GM18507 (cell line): ENCODE measurements at regions not wholly inside any gene's neighbourhood (a gene's known extent, or its start where the extent isn't known, plus 50 kb on each side); places are given as distances from the start of the nearest gene placed in this dataset.

Source experiments
- DNase-seq: peaks from one replicate; pipeline ENCODE4 v3.0.0; 2011; ENCODE audit warnings: low read depth; ENCODE audit not compliant: insufficient read length; ENCODE audit errors: extremely low spot score
- FAIRE-seq: peaks from 2 replicates; lab custom pipeline; 2011; peaks lifted over from hg19 to GRCh38; lab: Jason Lieb, UNC

GRCh38 chr9:95609426-95609825, 92.7 kb upstream of the PTCH1 start:
- no peak for FAIRE-seq
- no peak for DNase-seq

DNA sequence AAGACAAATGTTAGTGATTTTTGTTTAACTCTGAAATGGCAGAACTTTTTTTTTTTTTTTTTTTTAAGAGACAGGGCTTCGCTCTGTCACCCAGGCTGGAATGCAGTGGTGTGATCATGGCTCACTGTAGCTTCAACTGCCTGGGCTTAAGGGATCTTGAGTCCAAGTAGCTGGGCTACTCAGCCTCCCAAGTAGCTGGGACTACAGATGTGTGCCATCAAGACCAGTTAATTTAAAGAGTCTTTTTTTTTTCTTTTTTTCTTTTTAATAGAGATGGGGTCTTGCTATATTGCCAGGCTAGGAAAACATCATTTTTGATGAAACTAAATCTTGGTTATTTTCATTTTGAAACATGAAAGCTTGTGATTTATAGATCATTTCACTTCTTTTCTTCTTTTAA, 91.6 kb upstream of the PTCH1 start:
- DNase-seq (no peak), FAIRE-seq (no peak)

DNA sequence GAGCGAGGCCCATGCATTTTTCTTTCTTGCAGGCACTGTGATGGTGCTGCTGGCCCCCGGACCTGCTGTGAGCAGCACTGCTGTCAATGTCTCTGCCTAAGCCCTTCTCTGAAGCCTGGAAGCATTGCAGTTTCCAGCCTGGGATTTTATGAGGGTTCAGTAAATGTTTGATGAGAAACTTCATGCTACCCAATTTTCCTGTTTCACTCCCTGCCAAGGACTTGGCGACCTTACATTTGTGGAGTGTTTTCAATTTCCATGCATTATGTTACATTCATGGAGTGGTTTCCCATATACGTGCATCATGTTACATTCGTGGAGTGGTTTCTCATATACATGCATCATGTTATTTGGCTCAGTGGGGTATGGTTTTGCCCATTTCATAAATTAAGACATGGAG, 90.7 kb upstream of the PTCH1 start:
- DNase-seq: no peak
- no peak for FAIRE-seq

GRCh38 chr9:95606489-95607350, 89.9 kb upstream of the PTCH1 start:
- DNase-seq (no peak), FAIRE-seq (no peak)

GRCh38 chr9:95605816-95606488, 89.2 kb upstream of the PTCH1 start:
- FAIRE-seq (no peak), DNase-seq (no peak)

- FAIRE-seq: no peak
- DNase-seq: no peak
These were observed 88.3 kb upstream of the PTCH1 start for GRCh38 chr9:95605101-95605500.

DNA sequence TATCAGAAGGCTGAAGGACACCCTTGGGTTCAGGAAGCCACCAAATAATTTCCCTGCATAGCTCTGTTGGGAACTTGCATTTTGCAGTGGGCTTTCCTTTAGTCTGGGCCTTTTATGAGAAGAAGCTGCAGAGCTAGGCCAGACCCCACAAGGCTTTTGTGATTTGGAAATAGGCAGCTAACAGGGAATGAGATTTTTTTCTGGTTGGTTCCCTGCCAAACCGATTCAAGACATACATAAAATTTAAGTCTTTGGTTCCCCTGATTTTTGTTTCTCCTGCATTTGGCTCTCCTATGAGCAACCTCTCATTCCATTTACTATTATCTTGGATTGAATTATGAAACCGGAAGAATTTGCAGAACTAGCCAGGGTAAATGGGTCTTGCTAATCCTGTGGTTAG, 81.5 kb upstream of the PTCH1 start:
- FAIRE-seq: no peak

GRCh38 chr9:95595721-95596295, 79.0 kb upstream of the PTCH1 start:
- no peak for DNase-seq
- FAIRE-seq: no peak

More for the DNA sequence above, 81.5 kb upstream of the PTCH1 start:
- DNase-seq: no peak

DNA sequence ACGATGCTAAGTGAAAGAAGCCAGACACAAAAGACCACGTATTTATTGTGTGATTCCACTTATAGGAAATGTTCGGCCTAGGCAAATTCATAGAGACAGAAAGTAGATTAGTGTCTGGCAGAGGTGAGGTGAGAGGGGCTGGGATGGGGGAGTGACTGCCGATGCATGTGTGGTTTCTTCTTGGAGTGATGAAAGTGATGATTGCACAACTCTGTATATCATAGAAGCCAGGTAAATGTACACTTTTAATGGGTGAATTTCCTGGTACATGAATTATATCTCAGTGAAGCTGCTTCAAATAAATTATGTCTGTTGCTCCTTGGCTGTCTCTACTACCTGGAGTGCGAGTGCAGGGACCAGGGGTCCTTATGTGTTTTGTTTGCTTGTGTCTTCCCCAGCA, 76.2 kb upstream of the PTCH1 start:
- DNase-seq: no peak
- no peak for FAIRE-seq

GRCh38 chr9:95588724-95589588, 72.2 kb upstream of the PTCH1 start:
- FAIRE-seq: no peak

DNA sequence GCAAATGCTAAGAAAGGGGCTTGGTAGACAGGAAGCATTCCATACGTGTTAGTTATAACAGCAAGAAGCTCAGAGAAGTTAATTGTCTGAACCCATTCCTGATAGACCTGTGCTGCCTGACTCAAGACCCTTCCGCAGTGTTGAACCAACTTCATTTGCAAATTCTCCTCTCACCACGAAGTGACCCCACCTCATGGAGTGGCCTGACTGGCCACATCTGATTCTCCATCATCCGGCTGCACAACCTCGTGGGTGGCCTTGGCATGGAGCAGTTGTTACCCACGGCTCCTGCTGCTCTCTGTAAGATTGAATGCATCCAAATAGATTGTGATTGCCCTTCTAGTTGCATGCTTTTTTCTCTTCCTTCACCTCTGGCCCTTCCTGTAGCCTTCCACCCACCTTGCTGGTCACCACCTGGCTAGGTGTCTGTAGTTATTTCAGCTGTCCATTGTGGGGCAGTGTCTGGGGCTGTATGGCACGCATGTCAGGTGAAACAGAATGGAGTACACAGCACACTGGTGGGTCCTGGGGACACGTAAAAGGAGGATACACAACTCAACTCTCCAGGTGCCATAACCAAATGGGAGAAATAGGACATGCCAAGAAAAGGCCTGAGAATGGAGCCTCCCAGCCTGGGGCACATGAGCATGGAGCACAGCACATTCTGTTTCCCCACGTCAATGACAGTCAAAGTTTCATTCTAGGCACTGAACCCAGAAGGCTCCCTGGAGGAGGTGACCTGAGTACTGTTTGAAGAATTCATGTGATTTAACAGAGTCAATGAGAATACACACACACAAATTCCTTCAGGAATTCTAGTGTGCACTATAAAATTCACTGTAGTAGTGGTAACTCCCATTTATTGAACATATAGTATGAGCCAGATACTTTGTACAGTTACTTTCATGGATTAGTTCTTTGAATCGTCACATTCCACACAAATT, 70.5 kb upstream of the PTCH1 start:
- FAIRE-seq (no peak), DNase-seq (no peak)

More at GRCh38 chr9:95588724-95589588, 72.2 kb upstream of the PTCH1 start:
- DNase-seq: no peak

- DNase-seq (no peak), FAIRE-seq (no peak)
These were observed 69.6 kb upstream of the PTCH1 start for GRCh38 chr9:95586326-95586725.

- DNase-seq (no peak), FAIRE-seq (no peak)
These were observed 69.1 kb upstream of the PTCH1 start for GRCh38 chr9:95585824-95586223.

DNA sequence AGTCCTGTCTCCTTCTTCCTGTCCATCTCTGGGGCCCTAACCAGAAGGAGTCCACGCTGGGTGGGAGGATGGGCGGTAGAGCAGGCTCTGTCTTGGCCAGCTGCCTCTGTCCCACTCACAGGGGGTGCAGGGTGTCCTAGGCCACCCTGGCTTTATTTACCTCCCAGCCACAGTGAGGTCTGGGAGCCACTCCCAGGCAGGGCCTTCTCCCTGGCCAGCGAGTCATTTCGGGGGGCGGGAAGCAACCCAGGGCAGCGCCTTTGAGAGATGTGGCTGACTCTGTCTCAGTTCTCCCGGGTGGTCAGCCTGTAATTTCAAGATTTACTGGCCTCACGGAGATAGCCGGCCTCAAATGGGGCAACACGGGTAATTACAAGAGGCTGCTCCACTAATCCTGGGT, 67.4 kb upstream of the PTCH1 start:
- DNase-seq (no peak), FAIRE-seq (no peak)

DNA sequence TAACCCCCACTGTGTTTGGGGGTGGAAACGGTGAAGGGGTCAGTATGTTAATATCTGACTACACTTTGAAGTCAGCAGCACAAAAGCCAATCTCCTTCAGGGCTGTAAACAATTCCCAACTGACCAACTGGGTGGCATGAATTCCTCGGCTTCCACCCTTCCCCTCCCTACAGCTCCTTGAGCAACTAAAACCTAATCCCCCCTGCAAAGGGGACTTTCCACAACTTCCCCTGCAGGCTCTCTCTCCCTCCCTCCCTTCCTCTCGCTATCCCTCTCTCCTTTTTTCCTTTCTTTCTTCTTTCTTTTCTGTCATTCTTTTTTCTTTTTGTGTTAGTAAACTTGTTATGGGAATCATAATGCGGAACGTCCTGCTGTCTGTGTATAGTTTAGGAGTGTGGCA, 65.1 kb upstream of the PTCH1 start:
- no peak for FAIRE-seq
- DNase-seq: no peak

DNA sequence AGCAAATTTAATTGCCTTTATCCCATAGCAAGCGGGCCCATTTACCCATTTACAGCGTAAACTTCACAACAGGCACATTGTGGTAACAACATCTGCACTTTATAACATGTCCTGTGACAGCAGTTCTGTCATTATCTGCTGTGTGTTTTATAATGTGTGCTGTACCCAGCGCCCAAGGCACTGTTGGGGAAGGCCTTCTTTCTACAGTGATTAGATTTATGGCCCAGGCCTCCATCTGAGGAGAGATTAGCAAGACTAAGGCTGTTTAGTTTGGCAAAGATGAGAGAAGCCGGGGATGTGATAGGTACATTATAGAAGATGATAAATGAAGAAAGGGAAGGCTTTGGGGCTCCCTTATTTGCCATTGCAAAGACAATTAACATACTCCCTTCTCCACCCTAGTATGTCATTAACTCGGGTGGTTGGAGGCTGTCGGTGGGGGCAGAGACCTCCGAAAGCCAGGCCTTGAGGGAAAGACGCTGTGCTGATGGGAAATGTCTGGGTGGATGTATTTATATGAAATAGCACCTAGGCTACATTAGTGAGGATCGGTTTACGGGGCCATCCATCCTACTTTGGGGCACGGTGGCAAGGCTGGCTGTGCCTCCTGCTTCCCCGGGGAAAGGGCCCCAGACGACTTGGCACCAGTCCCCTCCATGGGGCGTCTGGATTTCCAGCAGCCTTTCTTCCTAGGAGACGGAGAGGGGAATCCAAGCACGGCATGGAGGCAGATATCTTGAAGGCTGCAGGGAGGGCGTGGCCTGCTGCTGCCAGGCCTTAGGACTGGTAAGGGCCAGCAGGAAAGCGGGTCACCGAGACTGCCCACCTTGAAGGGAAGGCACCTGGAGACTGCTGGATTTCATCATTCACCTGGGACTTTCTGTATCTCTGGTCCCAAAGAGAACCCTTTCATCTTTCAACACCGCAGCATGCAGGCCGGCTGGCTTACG, 64.3 kb upstream of the PTCH1 start:
- DNase-seq (no peak), FAIRE-seq (no peak)

DNA sequence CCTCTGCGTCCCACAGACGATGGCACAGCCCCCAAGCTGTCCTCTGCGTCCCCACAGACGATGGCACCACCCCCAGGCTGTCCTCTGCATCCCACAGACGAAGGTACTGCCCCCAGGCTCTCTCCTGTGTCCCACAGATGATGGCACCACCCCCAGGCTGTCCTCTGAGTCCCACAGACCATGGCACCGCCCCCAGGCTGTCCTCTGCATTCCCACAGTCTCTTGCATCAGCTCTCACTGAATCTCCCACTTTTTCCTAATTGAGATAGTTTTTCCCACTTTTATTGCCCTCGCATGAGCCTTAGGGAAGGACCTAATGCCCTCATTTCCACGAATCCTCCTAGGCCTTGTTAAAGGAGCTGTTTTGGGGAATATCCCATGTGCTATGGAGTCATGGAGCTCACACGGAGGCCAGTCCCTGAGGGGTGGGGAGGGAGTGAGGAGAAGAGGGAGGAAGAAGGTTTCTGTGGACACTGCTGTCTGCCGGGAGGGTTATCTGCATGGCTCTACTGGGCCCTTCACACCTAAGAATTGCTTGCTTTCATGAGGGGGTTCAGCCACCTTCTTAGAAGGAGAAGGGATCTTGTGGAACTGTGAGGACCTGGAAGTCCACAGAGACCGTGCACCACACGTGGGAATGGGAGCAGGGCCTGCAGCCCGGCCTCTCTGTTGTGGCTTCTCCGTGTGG, 58.2 kb upstream of the PTCH1 start:
- DNase-seq: no peak
- no peak for FAIRE-seq
